ENCODE measurements at regions not wholly inside any gene's neighbourhood (a gene's known extent, or its start where the extent isn't known, plus 50 kb on each side); places are given as distances from the start of the nearest gene placed in this dataset.
A peak's percentile ranks its signal among the peaks of the same experiment; 100 is the strongest.

- no peak overlapping the region for H3K4me3 ChIP-seq
- intact Hi-C loops (cut with DNase I), result no loop called here
- TF ChIP-seq, protein P1, sequence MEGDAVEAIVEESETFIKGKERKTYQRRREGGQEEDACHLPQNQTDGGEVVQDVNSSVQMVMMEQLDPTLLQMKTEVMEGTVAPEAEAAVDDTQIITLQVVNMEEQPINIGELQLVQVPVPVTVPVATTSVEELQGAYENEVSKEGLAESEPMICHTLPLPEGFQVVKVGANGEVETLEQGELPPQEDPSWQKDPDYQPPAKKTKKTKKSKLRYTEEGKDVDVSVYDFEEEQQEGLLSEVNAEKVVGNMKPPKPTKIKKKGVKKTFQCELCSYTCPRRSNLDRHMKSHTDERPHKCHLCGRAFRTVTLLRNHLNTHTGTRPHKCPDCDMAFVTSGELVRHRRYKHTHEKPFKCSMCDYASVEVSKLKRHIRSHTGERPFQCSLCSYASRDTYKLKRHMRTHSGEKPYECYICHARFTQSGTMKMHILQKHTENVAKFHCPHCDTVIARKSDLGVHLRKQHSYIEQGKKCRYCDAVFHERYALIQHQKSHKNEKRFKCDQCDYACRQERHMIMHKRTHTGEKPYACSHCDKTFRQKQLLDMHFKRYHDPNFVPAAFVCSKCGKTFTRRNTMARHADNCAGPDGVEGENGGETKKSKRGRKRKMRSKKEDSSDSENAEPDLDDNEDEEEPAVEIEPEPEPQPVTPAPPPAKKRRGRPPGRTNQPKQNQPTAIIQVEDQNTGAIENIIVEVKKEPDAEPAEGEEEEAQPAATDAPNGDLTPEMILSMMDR (IDR thresholded peaks at IDR 0.05), result no peak
- ATAC-seq, result peak; percentile 17
- H3K9me3 ChIP-seq, result no peaks in the 10 kb centered on the region
- no peak for DNase-seq
- H3K27me3 ChIP-seq, result peaks cover 0 to 73% of the 10 kb centered on the region in 2 donors
- no peak overlapping the region for H3K27ac ChIP-seq
- H3K4me1 ChIP-seq, result no peaks in the 10 kb centered on the region
- H3K36me3 ChIP-seq, result no peaks in the 10 kb centered on the region
These were observed 93.4 kb upstream of the TMEM132E start for GRCh38 chr17:34485999-34486398.

- intact Hi-C loops (cut with DNase I), result no loop called here
- H3K36me3 ChIP-seq, result no peaks in the 10 kb centered on the region
- no peak overlapping the region for H3K4me3 ChIP-seq
- TF ChIP-seq, protein P1 (IDR thresholded peaks at IDR 0.05), result no peak
- H3K9me3 ChIP-seq, result no peaks in the 10 kb centered on the region
- H3K27me3 ChIP-seq, result peaks cover 0 to 79% of the 10 kb centered on the region in 2 donors
- no peak for ATAC-seq
- no peak for DNase-seq
- no peaks in the 10 kb centered on the region for H3K4me1 ChIP-seq
- no peak overlapping the region for H3K27ac ChIP-seq
These were observed 95.1 kb upstream of the TMEM132E start for GRCh38 chr17:34484193-34484733.

GRCh38 chr17:34482730-34483129 lies 96.7 kb upstream of the TMEM132E start:
- H3K4me1 ChIP-seq, result no peaks in the 10 kb centered on the region
- no peak overlapping the region for H3K27ac ChIP-seq
- H3K4me3 ChIP-seq, result no peak overlapping the region
- H3K27me3 ChIP-seq, result peaks cover 2 to 65% of the 10 kb centered on the region in 2 donors
- intact Hi-C loops (cut with DNase I), result no loop called here
- TF ChIP-seq, protein P1 (IDR thresholded peaks at IDR 0.05), result no peak
- H3K9me3 ChIP-seq, result no peaks in the 10 kb centered on the region
- no peak for ATAC-seq
- no peak for DNase-seq
- H3K36me3 ChIP-seq, result no peaks in the 10 kb centered on the region

DNA sequence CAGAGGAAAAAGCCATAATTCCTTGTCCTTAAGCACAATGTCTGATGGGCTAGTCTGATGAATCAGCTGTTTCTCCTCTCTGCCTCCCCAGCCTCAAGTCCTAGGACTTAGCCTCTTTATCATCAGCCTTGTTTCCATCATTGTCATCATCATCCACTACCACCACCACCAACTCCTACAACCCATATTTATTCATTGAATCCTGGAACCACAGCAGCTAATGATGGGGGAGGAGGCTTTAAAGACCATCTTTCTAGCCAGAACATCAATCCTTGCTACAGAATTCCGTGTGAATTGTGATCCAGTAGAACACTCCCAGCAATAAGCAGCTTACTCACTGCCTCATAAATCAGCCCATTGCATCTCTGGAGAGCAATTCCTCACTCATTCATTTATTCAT lies 97.6 kb upstream of the TMEM132E start:
- intact Hi-C loops (cut with DNase I), result no loop called here
- no peak overlapping the region for H3K27ac ChIP-seq
- H3K4me3 ChIP-seq, result no peak overlapping the region
- peaks cover 2 to 56% of the 10 kb centered on the region in 2 donors for H3K27me3 ChIP-seq
- no peaks in the 10 kb centered on the region for H3K4me1 ChIP-seq
- DNase-seq (no peak), ATAC-seq (no peak)
- H3K9me3 ChIP-seq, result no peaks in the 10 kb centered on the region
- no peaks in the 10 kb centered on the region for H3K36me3 ChIP-seq
- TF ChIP-seq, protein P1 (IDR thresholded peaks at IDR 0.05), result no peak

- intact Hi-C loops (cut with DNase I), result no loop called here
- Histone ChIP-seq H3K4me3 (no peak overlapping the region), H3K4me1 (no peaks in the 10 kb centered on the region), H3K27me3 (peaks cover 2 to 44% of the 10 kb centered on the region in 2 donors), H3K9me3 (no peaks in the 10 kb centered on the region), H3K36me3 (no peaks in the 10 kb centered on the region), H3K27ac (no peak overlapping the region)
- DNase-seq (no peak), ATAC-seq (no peak)
- TF ChIP-seq, protein P1 (IDR thresholded peaks at IDR 0.05), result no peak
These were observed 100.0 kb upstream of the TMEM132E start for GRCh38 chr17:34479371-34479770.

Data from left lung (tissue), 4 donors.